PC-3 (cell line): ENCODE measurements at regions not wholly inside any gene's neighbourhood (a gene's known extent, or its start where the extent isn't known, plus 50 kb on each side); places are given as distances from the start of the nearest gene placed in this dataset.

Experiments
- CTCF ChIP-seq: fragments of 300-600 bp; sonication (generic); conservative IDR thresholded peaks from 2 replicates; pipeline ENCODE4 v1.5.1; 2017; ENCODE audit warnings: antibody characterized with exemption, low read depth, mild to moderate bottlenecking, low read length
- EZH2phosphoT487 ChIP-seq: fragments of 300-600 bp; sonication (generic); IDR thresholded peaks from 2 replicates; pipeline ENCODE4 v1.6.1; 2018; ENCODE audit warnings: mild to moderate bottlenecking, antibody characterized with exemption, low read length, borderline replicate concordance

- TF ChIP-seq CTCF (no peak), EZH2phosphoT487 (no peak)
Observed at GRCh38 chr6:94456266-94456665, 1036.9 kb upstream of the EPHA7 start.
